Astrocyte (in vitro differentiated cells and primary cell): ENCODE measurements at regions not wholly inside any gene's neighbourhood (a gene's known extent, or its start where the extent isn't known, plus 50 kb on each side); places are given as distances from the start of the nearest gene placed in this dataset.

Experiments used
- DNase-seq: peaks from one replicate; pipeline ENCODE4 v3.0.0-alpha.2; 2010; ENCODE audit warnings: low read depth
- FAIRE-seq: peaks from 2 replicates; lab custom pipeline; 2011; peaks lifted over from hg19 to GRCh38; lab: Jason Lieb, UNC
- H2AFZ ChIP-seq: 2 replicates; pipeline ENCODE4 v1.6.0; 2012; ENCODE audit warnings: low read depth, low read length, inconsistent platforms
- H3K27ac ChIP-seq: 2 replicates; pipeline ENCODE4 v1.5.1; 2011; ENCODE audit warnings: low read depth, low read length, inconsistent platforms
- H3K27me3 ChIP-seq: 2 replicates; pipeline ENCODE4 v1.6.0; 2011; ENCODE audit warnings: low read length, inconsistent platforms; ENCODE audit not compliant: insufficient read depth
- H3K36me3 ChIP-seq: 2 replicates; pipeline ENCODE4 v1.5.1; 2011; ENCODE audit warnings: low read length, inconsistent platforms; ENCODE audit not compliant: insufficient read depth
- H3K4me1 ChIP-seq: 2 replicates; pipeline ENCODE4 v1.5.1; 2011; ENCODE audit warnings: low read length, inconsistent platforms; ENCODE audit not compliant: insufficient read depth
- H3K4me2 ChIP-seq: 2 replicates; pipeline ENCODE4 v1.6.0; 2012; ENCODE audit warnings: low read length, inconsistent platforms
- H3K4me3 ChIP-seq: 2 replicates; pipeline ENCODE4 v1.5.1; 2011; ENCODE audit warnings: low read depth, mild to moderate bottlenecking, low read length, inconsistent platforms; ENCODE audit not compliant: insufficient read depth
- H3K79me2 ChIP-seq: 2 replicates; pipeline ENCODE4 v1.6.0; 2012; ENCODE audit warnings: mild to moderate bottlenecking, low read length, inconsistent platforms; ENCODE audit not compliant: insufficient read depth
- H3K9ac ChIP-seq: 2 replicates; pipeline ENCODE4 v1.6.0; 2012; ENCODE audit warnings: mild to moderate bottlenecking, low read length, inconsistent platforms
- H3K9me3 ChIP-seq: 2 replicates; pipeline ENCODE4 v1.5.1; 2012; ENCODE audit warnings: low read depth, mild to moderate bottlenecking, low read length, inconsistent platforms; ENCODE audit not compliant: insufficient read depth
- H4K20me1 ChIP-seq: 2 replicates; pipeline ENCODE4 v1.6.0; 2012; ENCODE audit warnings: low read length, inconsistent platforms; ENCODE audit not compliant: insufficient read depth
- H3K27ac Mint-ChIP-seq: one replicate; pipeline ENCODE4 v1.8.0; 2021; ENCODE audit warnings: mild to moderate bottlenecking, mixed read lengths; ENCODE audit not compliant: unreplicated experiment
- H3K27me3 Mint-ChIP-seq: one replicate; pipeline ENCODE4 v1.8.0; 2021; ENCODE audit warnings: low read depth, mixed read lengths; ENCODE audit not compliant: unreplicated experiment
- H3K36me3 Mint-ChIP-seq: one replicate; pipeline ENCODE4 v1.8.0; 2021; ENCODE audit warnings: low read depth, mixed read lengths; ENCODE audit not compliant: unreplicated experiment
- H3K4me1 Mint-ChIP-seq: one replicate; pipeline ENCODE4 v1.8.0; 2021; ENCODE audit warnings: low read depth, mixed read lengths; ENCODE audit not compliant: unreplicated experiment
- H3K4me3 Mint-ChIP-seq: one replicate; pipeline ENCODE4 v1.8.0; 2021; ENCODE audit warnings: mild to moderate bottlenecking, moderate library complexity, mixed read lengths; ENCODE audit not compliant: unreplicated experiment
- H3K9me3 Mint-ChIP-seq: one replicate; pipeline ENCODE4 v1.8.0; 2021; ENCODE audit warnings: mild to moderate bottlenecking, mixed read lengths; ENCODE audit not compliant: unreplicated experiment
- CTCF ChIP-seq: IDR thresholded peaks from 2 replicates; pipeline ENCODE4 v1.5.1; 2011; ENCODE audit warnings: low read depth, mild to moderate bottlenecking, inconsistent platforms, low read length, moderate library complexity; ENCODE audit not compliant: insufficient read depth
- EZH2 ChIP-seq: IDR thresholded peaks from 2 replicates; pipeline ENCODE4 v1.6.1; 2012; ENCODE audit warnings: mild to moderate bottlenecking, low read length, inconsistent platforms; ENCODE audit not compliant: insufficient read depth

- Mint-ChIP-seq H3K27me3 (peaks cover 5% of the 10 kb centered on the region), H3K4me3 (no peak overlapping the region), H3K36me3 (peaks cover 3% of the 10 kb centered on the region), H3K9me3 (no peaks in the 10 kb centered on the region), H3K27ac (peak overlapping the region; percentile 67), H3K4me1 (peaks cover 30% of the 10 kb centered on the region)
- Histone ChIP-seq H3K27ac (no peak overlapping the region), H3K9me3 (no peaks in the 10 kb centered on the region), H3K36me3 (no peaks in the 10 kb centered on the region), H2AFZ (no peak overlapping the region), H4K20me1 (no peaks in the 10 kb centered on the region), H3K4me3 (no peak overlapping the region), H3K4me2 (no peak overlapping the region), H3K27me3 (peaks cover 4% of the 10 kb centered on the region), H3K9ac (no peak overlapping the region), H3K79me2 (no peaks in the 10 kb centered on the region), H3K4me1 (no peaks in the 10 kb centered on the region)
- FAIRE-seq (no peak), DNase-seq (no peak)
- TF ChIP-seq EZH2 (no peak), CTCF (no peak)
These were observed 291.7 kb downstream of the MEX3B start for GRCh38 chr15:81754078-81754477.

GRCh38 chr15:81752974-81753373 lies 292.8 kb downstream of the MEX3B start:
- peaks cover 4% of the 10 kb centered on the region for H3K27me3 ChIP-seq
- FAIRE-seq (no peak), DNase-seq (no peak)
- Mint-ChIP-seq H3K4me3 (no peak overlapping the region), H3K4me1 (peaks cover 30% of the 10 kb centered on the region), H3K36me3 (peaks cover 3% of the 10 kb centered on the region), H3K27me3 (peaks cover 5% of the 10 kb centered on the region), H3K27ac (no peak overlapping the region), H3K9me3 (no peaks in the 10 kb centered on the region)
- no peak overlapping the region for H3K4me2 ChIP-seq
- H3K79me2 ChIP-seq = no peaks in the 10 kb centered on the region
- no peak overlapping the region for H3K9ac ChIP-seq
- no peaks in the 10 kb centered on the region for H3K4me1 ChIP-seq
- H3K36me3 ChIP-seq = no peaks in the 10 kb centered on the region
- H2AFZ ChIP-seq = no peak overlapping the region
- no peak overlapping the region for H3K27ac ChIP-seq
- TF ChIP-seq CTCF (no peak), EZH2 (no peak)
- no peaks in the 10 kb centered on the region for H3K9me3 ChIP-seq
- H4K20me1 ChIP-seq = no peaks in the 10 kb centered on the region
- H3K4me3 ChIP-seq = no peak overlapping the region

GRCh38 chr15:81752546-81752942 lies 293.3 kb downstream of the MEX3B start:
- DNase-seq (no peak), FAIRE-seq (no peak)
- TF ChIP-seq EZH2 = no peak
- no peak for TF ChIP-seq CTCF
- no peaks in the 10 kb centered on the region for H4K20me1 ChIP-seq
- Mint-ChIP-seq H3K4me1 (peaks cover 30% of the 10 kb centered on the region), H3K27ac (no peak overlapping the region), H3K36me3 (peaks cover 3% of the 10 kb centered on the region), H3K4me3 (no peak overlapping the region), H3K9me3 (no peaks in the 10 kb centered on the region), H3K27me3 (peaks cover 5% of the 10 kb centered on the region)
- no peaks in the 10 kb centered on the region for H3K9me3 ChIP-seq
- H3K36me3 ChIP-seq = no peaks in the 10 kb centered on the region
- no peak overlapping the region for H2AFZ ChIP-seq
- H3K4me2 ChIP-seq = no peak overlapping the region
- no peak overlapping the region for H3K9ac ChIP-seq
- no peak overlapping the region for H3K4me3 ChIP-seq
- H3K79me2 ChIP-seq = no peaks in the 10 kb centered on the region
- H3K27ac ChIP-seq = no peak overlapping the region
- H3K4me1 ChIP-seq = no peaks in the 10 kb centered on the region
- peaks cover 4% of the 10 kb centered on the region for H3K27me3 ChIP-seq
